GM21786 (cell line): ENCODE measurements at regions not wholly inside any gene's neighbourhood (a gene's known extent, or its start where the extent isn't known, plus 50 kb on each side); places are given as distances from the start of the nearest gene placed in this dataset.
"Not testable (repeated sequence)": the region's sequence is repeated elsewhere in the genome, so short reads cannot be mapped to it uniquely, and the experiment has no call there.

Experiments
- ATAC-seq: cut with Tn5 transposase; IDR thresholded peaks from one replicate; pipeline ENCODE4 v1.9.1; 2021; ENCODE audit not compliant: unreplicated experiment

DNA sequence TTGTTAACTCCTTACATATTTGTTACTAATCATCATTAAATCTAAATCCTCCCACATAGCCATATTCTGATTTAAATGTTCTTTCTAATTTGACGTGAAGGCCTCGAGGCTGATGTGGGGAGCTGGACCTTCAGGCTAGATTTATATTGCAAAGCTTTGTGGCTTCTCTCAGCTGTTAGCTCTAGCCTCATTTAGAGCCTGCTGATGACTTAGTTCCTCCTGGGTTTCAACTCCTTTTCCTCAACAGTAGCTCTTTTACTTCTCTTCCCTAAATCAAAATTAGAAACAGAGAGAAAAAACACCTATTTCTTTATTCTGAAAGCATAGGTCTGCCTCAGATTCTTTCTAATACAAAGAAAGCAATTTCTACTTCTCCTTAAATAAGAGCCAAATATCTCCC lies 477.5 kb upstream of the CCDC196 start:
- no peak for ATAC-seq

DNA sequence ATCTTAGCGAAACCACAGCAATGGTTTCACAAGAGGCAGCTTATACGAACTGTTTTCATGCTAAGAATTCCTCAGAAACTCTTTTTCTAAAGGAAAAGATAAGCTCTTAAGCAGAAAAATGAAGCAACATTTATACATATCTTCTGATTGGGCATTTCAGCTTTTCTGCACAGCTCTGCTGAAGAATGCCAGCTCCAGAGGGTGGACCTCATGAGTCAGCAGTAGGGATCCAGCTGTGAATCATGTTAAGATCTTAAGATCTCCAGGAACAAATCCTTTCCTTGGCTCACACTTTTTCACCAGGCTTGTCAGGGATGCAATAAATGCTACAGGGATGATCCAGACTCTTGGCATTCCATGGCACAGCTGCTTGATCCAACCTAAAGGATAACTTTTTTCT lies 477.1 kb upstream of the CCDC196 start:
- ATAC-seq = no peak

DNA sequence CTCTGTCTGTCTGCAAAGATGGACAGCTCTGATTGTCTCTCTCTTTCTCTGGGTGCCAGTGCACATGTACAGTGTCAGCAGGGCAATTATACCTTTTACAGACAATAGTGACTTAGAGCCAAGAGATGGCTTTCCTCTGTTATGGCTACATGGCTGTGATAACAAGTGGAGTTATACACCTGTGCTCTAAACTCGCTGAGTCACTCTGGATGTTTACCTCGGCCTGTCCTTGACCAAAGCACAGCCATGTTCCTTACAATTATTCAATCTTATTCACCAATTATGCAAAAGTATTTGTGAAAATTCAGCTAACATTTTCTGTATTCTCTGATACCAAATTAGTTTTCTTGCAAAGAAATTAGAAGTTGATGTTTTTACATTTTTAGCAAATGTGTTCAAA lies 475.5 kb upstream of the CCDC196 start:
- ATAC-seq = no peak

DNA sequence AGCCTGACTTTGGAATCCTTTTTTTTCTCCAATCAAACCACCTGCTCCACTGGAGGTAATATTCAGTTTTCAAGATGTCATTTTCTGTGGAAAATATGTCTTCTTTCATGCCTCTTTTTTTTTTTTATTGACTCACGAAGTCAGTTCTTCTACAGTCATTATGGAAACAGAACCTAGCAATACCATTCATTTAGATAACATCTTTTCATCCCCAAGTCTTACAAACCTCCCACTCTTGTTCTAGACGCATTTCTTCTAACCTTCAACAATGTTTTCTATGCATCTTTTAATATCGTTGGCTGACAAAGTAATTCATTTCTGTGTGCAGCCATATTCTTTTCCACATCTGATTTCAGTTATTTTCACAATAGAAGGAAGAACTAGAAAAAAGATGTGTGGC lies 474.3 kb upstream of the CCDC196 start:
- no peak for ATAC-seq

DNA sequence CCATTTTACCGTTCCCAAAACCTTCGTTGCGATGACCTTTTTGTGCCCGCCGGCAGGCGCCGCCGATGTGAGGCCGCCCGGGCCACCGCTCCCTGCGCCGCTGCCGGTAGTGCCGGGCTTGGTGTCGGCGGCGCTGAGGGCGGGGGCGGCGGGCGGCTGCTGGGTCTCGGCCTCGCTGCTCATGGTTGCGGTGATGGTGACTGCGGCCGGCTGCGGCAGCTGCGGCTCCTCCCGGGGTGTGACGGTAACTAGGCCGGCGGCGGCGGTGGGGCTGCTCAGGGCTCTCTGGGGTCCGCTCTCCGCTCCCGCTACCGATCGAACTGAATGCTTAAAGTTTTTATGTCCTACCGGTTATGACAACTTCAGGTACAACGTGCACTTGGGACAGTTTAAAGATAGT lies 472.6 kb upstream of the CCDC196 start:
- ATAC-seq = not testable (repeated sequence)

DNA sequence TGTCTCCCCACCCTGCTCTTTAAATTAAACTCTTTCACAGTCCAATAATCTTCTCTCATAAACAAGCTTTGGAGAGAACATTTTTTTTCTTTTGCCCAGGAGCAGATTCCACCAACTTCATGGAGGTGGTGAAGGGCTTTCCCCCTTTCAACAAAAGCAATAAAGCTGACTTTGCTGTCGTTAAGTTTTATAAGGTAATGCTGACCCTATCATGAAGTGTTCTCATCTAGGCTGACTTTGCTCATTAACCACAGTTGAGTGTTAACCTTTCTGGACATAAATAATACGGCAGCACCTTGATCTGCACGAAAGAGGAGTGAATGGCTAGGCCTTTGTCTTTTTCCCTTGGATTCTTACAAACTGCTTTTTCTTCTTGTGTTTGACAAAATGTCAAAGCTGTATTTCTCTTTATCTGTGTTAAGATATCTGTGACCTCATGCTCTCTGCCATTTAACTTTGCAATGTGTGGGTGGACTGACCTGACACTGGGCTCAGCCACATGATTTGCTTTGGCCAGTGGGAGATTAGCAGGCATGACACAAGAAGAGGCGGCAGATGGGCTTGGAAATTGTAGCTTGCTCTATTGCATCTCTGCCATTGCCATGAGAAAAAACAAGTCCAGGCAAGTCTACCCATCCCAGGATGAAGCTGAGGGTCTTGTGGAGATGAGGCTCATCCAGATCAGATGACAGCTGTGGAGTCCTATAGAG lies 470.9 kb upstream of the CCDC196 start:
- ATAC-seq = no peak

DNA sequence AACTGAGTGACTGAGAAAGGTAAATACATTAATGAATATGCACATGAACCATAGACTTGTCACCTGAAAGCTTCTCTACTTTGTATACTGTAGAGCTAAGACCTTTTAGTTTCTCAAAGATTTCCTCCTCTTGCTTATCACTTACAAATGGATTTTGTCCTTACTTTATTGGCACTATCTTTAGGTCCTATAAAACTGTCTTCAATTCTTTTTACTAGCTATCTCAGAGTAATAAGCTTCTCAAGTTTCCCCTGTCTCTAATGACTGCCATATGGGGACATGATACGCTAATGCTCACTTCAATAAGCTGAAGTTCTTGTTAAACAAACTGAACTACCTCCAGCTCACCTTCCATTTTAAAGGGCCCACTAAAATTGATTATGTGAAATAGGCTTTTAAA lies 468.2 kb upstream of the CCDC196 start:
- no peak for ATAC-seq

DNA sequence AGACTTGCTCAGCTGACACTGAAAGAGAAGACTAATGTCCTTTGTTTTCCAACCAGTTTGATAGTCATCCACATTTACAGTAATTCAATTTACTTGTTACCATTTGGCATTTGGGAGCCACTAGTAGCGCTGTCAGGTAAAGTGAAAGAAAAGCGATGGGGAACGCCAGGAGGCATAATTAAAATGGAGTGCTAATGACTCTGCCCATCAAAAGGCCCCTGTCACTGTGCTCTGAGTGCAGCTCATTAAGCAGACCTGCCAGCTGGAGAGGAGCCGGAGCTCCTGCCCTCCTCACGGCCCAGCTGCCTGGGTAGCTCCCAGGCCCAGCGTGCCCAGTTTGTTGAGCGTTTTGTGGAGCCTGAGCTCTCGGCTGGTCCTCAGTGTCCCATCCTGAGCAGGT lies 463.6 kb upstream of the CCDC196 start:
- no peak for ATAC-seq

DNA sequence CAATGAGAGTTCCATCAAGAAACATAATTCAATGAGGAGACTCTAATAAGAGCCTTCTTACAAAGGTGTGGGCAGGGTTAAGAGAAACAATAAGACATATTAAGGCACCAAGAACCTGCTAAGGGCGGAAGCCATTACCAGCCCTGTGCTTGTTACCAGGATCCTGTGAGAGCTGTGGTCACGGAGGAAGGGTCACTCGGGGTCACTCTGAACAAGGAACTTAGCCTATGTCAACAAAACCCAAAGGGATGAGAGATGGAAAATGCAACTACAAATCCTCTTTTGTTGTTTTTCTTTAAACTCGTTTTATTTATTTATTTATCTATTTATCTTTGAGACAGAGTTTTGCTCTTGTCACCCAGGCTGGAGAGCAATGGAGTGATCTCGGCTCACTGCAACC lies 460.4 kb upstream of the CCDC196 start:
- ATAC-seq = no peak

DNA sequence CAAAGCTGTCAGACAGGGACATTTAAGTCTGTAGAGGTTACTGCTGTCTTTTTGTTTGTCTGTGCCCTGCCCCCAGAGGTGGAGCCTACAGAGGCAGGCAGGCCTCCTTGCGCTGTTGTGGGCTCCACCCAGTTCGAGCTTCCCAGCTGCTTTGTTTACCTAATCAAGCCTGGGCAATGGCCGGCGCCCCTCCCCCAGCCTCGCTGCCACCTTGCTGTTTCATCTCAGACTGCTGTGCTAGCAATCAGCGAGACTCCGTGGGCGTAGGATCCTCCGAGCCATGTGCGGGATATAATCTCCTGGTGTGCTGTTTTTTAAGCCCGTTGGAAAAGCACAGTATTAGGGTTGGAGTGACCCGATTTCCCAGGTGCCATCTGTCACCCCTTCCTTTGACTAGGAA lies 454.2 kb upstream of the CCDC196 start:
- not testable (repeated sequence) for ATAC-seq

DNA sequence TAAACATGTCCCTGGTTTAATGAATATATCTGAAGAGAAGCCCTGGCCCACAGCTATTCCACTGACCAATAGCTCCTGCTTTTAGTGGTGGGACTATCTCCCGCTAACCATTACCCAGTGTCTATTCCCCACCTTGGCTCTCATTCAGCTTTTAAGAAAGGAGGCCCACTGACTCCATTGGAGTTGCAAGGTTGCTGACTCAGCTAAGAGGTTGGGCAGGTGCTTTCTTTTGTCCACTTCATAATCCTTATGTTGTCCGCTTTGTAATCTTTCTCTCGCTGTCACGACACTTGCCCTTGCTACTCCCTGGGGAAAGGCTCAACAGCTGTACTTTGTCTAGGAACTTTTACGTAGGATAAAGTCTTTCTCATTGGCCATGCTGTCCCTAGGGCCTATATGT lies 453.4 kb upstream of the CCDC196 start:
- no peak for ATAC-seq

DNA sequence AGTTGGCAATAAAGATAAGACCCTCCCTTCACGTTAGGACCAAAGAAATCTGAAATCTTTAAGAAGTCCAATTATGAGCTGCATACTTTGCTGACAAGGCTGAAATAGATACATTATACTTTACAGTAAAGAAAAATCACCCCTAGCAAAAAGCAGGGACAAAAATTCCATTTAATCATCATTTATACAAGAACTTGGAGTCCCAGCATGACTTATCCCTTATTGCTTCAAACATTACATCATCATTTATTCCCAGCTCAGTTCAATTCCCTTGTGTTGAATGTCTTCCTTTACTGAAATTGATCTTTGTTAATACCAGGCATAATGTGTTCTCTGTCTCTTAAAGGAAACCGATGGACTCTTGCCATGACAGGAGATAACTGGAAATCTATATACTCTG lies 449.6 kb upstream of the CCDC196 start:
- ATAC-seq = no peak

DNA sequence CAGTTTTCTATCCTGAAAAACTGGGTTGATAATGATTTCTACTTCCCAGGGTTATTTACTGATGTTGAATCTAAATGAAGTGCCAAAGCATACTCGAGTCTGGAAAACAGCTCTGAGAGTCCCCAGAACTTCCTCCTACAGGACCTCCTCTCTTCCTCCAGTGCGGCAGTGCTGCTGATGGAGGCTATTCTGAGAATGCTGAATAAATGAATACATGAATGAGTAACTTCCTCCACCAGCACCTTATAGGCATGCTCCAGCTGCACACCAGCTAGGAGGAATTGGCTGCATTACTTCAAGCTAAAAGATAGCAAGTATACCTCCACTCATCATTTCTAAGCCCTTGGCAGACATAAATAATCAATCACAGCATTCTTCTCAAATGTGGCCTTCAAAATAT lies 448.8 kb upstream of the CCDC196 start:
- no peak for ATAC-seq

DNA sequence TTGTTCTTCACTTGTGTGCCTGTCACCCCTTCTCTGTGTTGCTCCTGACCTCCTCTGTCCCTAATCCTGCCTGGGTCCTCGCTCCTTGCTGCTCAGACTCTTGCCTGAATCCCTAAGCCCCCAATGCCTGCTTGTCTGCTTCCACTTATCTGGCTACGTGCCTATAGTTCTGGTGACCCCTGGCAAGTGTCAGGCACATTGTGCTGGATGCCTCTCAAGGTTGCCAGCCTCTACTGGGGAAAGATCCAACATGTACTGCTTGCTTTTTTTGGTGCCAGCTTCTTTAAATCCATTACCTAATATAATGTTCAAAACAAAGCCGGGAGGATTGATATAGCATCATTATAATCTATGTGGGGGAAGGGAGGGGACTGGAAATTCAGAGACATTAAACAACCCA lies 448.0 kb upstream of the CCDC196 start:
- no peak for ATAC-seq

DNA sequence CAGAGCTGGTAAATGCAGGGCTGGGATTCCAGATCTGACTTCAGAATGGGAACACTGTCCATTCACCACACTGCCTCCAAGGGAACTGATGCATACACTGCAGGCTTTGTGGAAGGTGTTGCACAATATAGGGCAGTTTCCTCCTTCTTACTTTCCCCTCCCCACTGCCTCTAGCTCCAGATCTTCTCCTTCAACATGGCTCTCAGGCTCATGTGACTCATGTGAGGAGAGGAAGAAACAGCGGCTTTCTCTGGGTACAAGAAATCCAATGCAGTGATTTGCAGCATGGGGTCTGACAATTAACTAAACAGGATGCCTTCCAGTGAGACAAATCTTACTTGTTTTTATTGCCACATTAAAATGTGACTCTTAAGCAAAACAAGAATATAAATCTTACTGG lies 447.6 kb upstream of the CCDC196 start:
- no peak for ATAC-seq

DNA sequence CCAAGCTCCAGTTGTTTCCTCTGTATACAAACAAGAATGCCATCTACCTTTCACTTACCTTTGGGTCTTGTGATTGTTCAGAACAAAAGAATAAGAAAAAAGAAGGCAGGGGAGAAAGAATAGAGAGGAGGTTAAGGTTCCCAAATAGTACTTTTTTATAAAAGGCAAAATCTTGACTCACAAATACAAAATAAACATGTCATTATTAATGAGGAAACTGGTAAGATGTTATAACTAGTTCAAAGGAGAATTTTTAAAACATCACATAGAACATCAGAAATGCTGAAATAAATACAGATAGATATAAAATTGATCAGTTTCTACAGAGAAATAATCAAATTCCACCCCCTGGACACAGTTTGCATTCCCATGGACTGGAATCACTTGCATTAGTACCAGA lies 446.7 kb upstream of the CCDC196 start:
- ATAC-seq = no peak

DNA sequence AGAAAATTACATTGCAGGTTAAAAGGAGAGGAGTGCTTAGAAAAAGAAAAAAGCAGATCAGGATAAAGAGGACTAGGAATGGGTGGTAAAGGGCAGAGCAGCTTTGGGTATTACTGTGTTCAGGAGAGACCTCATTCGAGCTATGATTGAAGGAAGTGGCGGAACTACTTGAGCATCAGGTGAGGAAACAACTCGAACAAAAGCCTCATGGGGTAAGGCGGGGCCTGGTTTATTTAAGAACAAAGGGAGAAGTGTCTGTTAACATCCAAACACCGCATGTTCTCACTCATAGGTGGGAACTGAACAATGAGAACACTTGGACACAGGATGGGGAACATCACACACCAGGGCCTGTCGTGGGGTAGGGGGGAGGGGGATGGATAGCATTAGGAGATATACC lies 444.6 kb upstream of the CCDC196 start:
- ATAC-seq = no peak

DNA sequence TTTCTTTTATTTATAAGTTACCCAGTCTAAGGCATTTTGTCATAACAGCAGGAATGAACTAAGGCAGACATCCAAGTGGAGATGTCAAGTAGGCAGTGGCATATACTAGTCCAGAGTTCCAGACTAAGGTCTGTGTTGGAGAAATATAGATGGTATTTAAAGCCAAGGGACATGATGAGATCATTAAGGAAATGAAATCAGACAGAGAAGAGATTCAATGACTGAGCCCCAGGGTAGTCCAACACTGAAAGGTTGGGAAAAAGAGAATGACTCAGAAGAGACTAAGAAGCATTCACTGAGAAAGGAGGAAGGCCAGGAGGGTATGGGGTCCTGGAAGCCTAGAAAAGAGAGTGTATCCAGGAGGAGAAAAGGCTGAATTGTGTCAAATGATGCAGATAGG lies 442.2 kb upstream of the CCDC196 start:
- ATAC-seq = no peak

DNA sequence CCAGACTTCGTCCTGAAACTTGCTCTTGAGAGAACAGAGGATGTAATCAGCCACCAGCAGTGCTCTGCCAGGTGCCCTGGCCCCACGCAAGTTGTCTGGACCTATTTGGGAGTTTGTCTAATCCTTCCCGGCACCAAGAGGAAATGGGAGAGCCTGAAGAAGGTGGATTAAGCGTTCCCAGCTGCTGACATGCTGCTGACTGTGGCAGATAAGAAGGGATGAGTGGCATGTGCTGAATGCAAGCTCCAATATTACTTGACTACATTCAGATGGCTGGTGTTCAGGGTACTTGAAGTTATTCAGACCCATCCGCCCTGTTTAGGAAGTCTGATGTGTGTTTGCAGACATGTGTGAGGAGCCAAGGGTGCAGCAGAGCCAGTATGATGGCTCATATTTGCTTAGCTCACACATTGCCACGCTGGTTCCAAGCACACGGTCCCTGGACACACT lies 440.6 kb upstream of the CCDC196 start:
- no peak for ATAC-seq

DNA sequence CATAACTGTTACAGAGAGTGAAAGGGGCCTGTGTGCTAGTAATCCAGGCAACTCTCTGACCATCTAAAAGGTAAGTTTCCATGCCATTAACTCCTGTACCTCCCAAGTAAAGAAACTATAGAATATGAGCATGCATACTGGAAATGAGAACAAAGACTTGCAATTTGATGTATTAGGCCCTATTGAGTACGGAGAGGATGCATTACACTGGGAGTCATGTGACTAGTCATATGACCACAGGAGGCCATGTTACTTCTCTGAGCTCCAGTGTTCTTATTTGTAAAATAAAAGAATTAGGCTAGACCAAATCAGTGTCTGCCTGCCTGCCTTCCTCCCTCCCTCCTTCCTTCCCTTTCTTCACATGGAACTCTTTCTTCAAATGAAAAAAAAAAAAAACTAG lies 440.1 kb upstream of the CCDC196 start:
- no peak for ATAC-seq

DNA sequence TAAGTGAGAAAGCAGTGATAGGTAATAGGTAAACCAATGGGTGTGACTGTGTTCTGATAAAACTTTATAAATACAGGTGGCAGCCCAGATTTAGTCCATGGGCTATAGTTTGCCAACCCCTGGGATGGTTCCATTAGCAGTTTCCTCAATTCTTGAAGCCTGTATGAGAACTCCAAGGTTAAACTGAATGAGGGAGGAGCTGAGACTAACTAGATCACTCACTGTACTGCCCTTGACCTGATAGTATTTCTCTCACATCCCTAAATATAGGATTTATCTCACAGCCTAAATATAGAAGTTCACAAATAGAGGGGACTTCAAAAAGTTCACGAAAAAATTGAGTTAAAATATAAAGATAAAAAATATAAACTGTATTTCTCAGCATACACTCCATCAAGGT lies 439.6 kb upstream of the CCDC196 start:
- no peak for ATAC-seq

DNA sequence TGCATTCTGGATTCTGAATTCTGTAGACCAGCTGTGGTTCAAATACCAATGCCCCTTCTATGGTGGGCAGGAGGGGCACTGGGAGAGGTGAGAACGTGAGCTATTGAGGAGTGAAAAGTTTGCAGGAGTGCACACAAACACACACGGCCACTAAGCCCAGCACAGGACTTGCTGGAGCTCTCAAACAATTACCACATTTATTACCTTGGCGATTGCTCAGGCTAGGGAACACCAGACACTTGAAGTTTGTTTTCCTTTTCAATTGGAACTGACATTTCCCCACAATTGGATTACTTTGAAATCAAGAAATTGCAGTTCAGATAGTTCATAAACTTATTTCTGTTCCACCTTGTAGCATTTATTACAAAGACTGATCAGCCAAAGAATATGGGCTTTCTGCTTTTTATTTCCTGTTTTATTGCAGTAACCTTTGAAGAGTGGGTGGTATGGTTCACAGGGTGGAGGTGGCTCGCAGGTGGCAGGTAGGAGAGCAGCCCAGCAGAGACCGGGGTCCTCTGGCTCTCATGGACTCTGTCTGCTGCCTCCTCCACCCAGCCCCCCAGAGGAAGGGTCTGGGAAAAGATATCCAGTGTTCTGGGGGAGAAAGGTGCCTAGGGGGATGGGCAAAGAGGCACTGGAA lies 429.8 kb upstream of the CCDC196 start:
- ATAC-seq = no peak

DNA sequence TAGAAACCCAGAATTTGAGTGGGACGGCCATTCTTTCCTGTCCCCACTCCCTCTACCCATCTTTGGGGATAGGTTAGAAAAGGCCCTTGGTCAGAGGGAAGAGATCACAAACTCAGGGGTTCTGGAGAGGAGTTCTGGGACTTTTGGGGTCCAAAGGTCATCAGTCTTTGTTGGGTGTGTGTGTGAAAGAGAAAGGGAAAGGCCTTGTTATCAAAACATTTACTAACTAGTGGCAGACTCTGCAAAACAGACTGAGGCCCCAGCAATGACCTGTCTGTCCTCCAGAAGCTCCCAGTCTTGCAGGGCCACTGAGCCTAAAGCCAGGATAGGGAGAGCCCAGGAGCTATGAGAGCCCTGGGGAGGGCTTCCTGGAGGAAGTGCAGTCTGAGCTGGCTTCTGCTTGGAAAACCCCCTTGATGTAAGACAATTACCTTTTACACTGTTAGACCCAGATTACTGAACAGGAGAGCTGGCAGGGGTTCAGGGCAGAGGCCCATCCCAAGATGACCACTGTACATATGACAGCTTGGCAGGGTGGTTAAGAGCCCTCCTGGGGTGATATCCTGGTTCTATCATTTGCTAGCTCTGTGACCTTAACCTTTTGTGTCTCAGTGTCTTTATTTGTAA lies 429.1 kb upstream of the CCDC196 start:
- no peak for ATAC-seq
